ENCODE measurements at regions not wholly inside any gene's neighbourhood (a gene's known extent, or its start where the extent isn't known, plus 50 kb on each side); places are given as distances from the start of the nearest gene placed in this dataset.

GRCh38 chr3:14299767-14300166 lies 102.6 kb upstream of the SLC6A6 start:
- TF ChIP-seq CTCF (conservative IDR thresholded peaks at IDR 0.05; ENCODE audit: low read depth, low read length) (no peak), EZH2 (IDR thresholded peaks at IDR 0.05; ENCODE audit: borderline replicate concordance, low read depth, low read length, poor library complexity, severe bottlenecking) (no peak)

Measured in A673 (cell line).